ENCODE measurements at regions not wholly inside any gene's neighbourhood (a gene's known extent, or its start where the extent isn't known, plus 50 kb on each side); places are given as distances from the start of the nearest gene placed in this dataset.

- DNase-seq (ENCODE audit: low read depth, low spot score) (no peak), FAIRE-seq (no peak)
- ChIA-PET POLR2A (no interaction called here), CTCF (no interaction called here)
- no peak overlapping the region for H3K4me3 ChIP-seq (replicated peaks in 1 of 3; ENCODE audit: insufficient read depth in 1 of 3, low read depth in 1 of 3, low read length in 3 of 3)
- intact Hi-C loops (cut with micrococcal nuclease) = no loop called here
- H3K9me1 ChIP-seq (replicated peaks; ENCODE audit: control insufficient read depth, extremely low read depth, insufficient read depth, low read length) = no peaks in the 10 kb centered on the region
- no peak overlapping the region for H3K4me2 ChIP-seq (ENCODE audit: insufficient read depth, low read length)
- H3K27ac ChIP-seq (ENCODE audit: insufficient read depth, low read depth, low read length) = no peak overlapping the region
- H3K9me3 ChIP-seq (replicated peaks; ENCODE audit: control insufficient read depth, insufficient read depth, low read length) = no peaks in the 10 kb centered on the region
- no TSS peak for BruUV-seq (replicated peaks)
- no peaks in the 10 kb centered on the region for H3K4me1 ChIP-seq (ENCODE audit: control insufficient read depth, extremely low read depth, insufficient read depth, low read length)
- dilution Hi-C loops (cut with MboI; ENCODE audit: extremely low pct_ligation_motif_present, low sequenced_read_pairs) = no loop called here
- no peak overlapping the region for H3K9ac ChIP-seq (replicated peaks; ENCODE audit: extremely low read depth, insufficient read depth, low read length)
- H3K79me2 ChIP-seq (ENCODE audit: control insufficient read depth, insufficient read depth, low read length) = no peaks in the 10 kb centered on the region
- H3K36me3 ChIP-seq (ENCODE audit: control insufficient read depth in 2 of 2, extremely low read depth in 1 of 2, insufficient read depth in 2 of 2, low read length in 2 of 2) = no peaks in the 10 kb centered on the region
- no peaks in the 10 kb centered on the region for H4K20me1 ChIP-seq (replicated peaks; ENCODE audit: control insufficient read depth, extremely low read depth, insufficient read depth, low read length)
- no peak overlapping the region for H2AFZ ChIP-seq (ENCODE audit: low read depth, low read length)
- TF ChIP-seq EZH2 (IDR thresholded peaks at IDR 0.05; ENCODE audit: borderline replicate concordance, low read depth, low read length, severe bottlenecking) (no peak), POLR2AphosphoS5 (IDR thresholded peaks at IDR 0.05; ENCODE audit: insufficient read depth, low read depth, low read length) (no peak), JUN (IDR thresholded peaks at IDR 0.05; ENCODE audit: borderline replicate concordance, insufficient read depth, insufficient read length, low read depth) (no peak), POLR2A (IDR thresholded peaks at IDR 0.05; ENCODE audit: low read depth, low read length) (no peak), FOS (IDR thresholded peaks at IDR 0.05; ENCODE audit: borderline replicate concordance, insufficient read depth, low read length) (no peak), GATA2 (IDR thresholded peaks at IDR 0.05; ENCODE audit: insufficient read depth, insufficient read length, low read depth, low read length) (no peak), MYC (IDR thresholded peaks at IDR 0.05; ENCODE audit: low read depth, low read length) (no peak), MAX (IDR thresholded peaks at IDR 0.05; ENCODE audit: insufficient read depth, insufficient read length) (no peak)
- TF ChIP-seq, protein P1, sequence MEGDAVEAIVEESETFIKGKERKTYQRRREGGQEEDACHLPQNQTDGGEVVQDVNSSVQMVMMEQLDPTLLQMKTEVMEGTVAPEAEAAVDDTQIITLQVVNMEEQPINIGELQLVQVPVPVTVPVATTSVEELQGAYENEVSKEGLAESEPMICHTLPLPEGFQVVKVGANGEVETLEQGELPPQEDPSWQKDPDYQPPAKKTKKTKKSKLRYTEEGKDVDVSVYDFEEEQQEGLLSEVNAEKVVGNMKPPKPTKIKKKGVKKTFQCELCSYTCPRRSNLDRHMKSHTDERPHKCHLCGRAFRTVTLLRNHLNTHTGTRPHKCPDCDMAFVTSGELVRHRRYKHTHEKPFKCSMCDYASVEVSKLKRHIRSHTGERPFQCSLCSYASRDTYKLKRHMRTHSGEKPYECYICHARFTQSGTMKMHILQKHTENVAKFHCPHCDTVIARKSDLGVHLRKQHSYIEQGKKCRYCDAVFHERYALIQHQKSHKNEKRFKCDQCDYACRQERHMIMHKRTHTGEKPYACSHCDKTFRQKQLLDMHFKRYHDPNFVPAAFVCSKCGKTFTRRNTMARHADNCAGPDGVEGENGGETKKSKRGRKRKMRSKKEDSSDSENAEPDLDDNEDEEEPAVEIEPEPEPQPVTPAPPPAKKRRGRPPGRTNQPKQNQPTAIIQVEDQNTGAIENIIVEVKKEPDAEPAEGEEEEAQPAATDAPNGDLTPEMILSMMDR (IDR thresholded peaks at IDR 0.05; ENCODE audit: extremely low read depth in 1 of 2, insufficient read depth in 1 of 2, low read depth in 1 of 2, low read length in 2 of 2) = no peak
- H3K27me3 ChIP-seq (ENCODE audit: control insufficient read depth in 2 of 2, insufficient read depth in 2 of 2, low read length in 2 of 2) = no peaks in the 10 kb centered on the region
Measured at GRCh38 chr12:89832336-89832735, 123.7 kb upstream of the ATP2B1 start.
